ENCODE measurements at regions not wholly inside any gene's neighbourhood (a gene's known extent, or its start where the extent isn't known, plus 50 kb on each side); places are given as distances from the start of the nearest gene placed in this dataset.

GRCh38 chr7:92961961-92962360 is 125.6 kb upstream of the CDK6 start:
- Histone ChIP-seq H3K9me3 (ENCODE audit: insufficient read depth, low read length, severe bottlenecking) (no peaks in the 10 kb centered on the region), H3K4me1 (ENCODE audit: insufficient read depth, low read length) (no peaks in the 10 kb centered on the region), H3K9ac (ENCODE audit: low read depth, low read length) (no peak overlapping the region), H3K79me2 (ENCODE audit: insufficient read depth, low read length) (no peaks in the 10 kb centered on the region), H3K27me3 (ENCODE audit: insufficient read depth, low read length, poor library complexity) (no peaks in the 10 kb centered on the region), H4K20me1 (ENCODE audit: insufficient read depth, low read length) (no peaks in the 10 kb centered on the region), H3K4me3 (ENCODE audit: low read depth in 1 of 2, low read length in 2 of 2) (no peak overlapping the region), H3K36me3 (ENCODE audit: insufficient read depth, low read length) (no peaks in the 10 kb centered on the region), H3K27ac (ENCODE audit: low read length) (no peak overlapping the region), H2AFZ (ENCODE audit: low read depth, low read length) (no peak overlapping the region), H3K4me2 (ENCODE audit: insufficient read depth, low read length) (no peak overlapping the region)
- DNase-seq (no peak), ATAC-seq (ENCODE audit: insufficient read depth, low read depth) (no peak)
- TF ChIP-seq, protein P1, sequence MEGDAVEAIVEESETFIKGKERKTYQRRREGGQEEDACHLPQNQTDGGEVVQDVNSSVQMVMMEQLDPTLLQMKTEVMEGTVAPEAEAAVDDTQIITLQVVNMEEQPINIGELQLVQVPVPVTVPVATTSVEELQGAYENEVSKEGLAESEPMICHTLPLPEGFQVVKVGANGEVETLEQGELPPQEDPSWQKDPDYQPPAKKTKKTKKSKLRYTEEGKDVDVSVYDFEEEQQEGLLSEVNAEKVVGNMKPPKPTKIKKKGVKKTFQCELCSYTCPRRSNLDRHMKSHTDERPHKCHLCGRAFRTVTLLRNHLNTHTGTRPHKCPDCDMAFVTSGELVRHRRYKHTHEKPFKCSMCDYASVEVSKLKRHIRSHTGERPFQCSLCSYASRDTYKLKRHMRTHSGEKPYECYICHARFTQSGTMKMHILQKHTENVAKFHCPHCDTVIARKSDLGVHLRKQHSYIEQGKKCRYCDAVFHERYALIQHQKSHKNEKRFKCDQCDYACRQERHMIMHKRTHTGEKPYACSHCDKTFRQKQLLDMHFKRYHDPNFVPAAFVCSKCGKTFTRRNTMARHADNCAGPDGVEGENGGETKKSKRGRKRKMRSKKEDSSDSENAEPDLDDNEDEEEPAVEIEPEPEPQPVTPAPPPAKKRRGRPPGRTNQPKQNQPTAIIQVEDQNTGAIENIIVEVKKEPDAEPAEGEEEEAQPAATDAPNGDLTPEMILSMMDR (IDR thresholded peaks at IDR 0.05; ENCODE audit: borderline replicate concordance, extremely low read depth, low read length, poor library complexity, severe bottlenecking), result no peak
- TF ChIP-seq EZH2 (IDR thresholded peaks at IDR 0.05; ENCODE audit: borderline replicate concordance, low read depth, low read length, severe bottlenecking), result no peak

DNA sequence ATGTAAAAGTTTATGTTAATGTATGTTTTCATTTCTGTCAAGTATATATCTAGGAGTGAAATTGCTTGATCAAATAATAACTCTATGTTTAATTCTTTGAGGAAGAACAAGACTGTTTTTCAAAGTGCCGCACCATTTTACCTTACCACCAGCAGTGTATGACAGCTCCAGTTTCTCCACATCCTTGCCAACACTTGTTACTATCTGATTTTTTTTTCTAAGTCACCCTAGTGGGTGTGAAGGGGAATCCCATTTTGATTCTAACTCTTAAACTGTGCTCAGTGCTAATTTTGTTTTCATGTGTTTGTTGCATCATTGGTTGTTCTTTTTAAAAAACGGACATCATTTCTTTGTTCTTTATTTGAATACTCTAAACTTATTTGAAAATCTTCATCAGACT is 120.2 kb upstream of the CDK6 start:
- H3K79me2 ChIP-seq (ENCODE audit: insufficient read depth, low read length), result no peaks in the 10 kb centered on the region
- no peaks in the 10 kb centered on the region for H4K20me1 ChIP-seq (ENCODE audit: insufficient read depth, low read length)
- no peaks in the 10 kb centered on the region for H3K27me3 ChIP-seq (ENCODE audit: insufficient read depth, low read length, poor library complexity)
- H2AFZ ChIP-seq (ENCODE audit: low read depth, low read length), result no peak overlapping the region
- H3K4me2 ChIP-seq (ENCODE audit: insufficient read depth, low read length), result no peak overlapping the region
- no peaks in the 10 kb centered on the region for H3K4me1 ChIP-seq (ENCODE audit: insufficient read depth, low read length)
- H3K36me3 ChIP-seq (ENCODE audit: insufficient read depth, low read length), result no peaks in the 10 kb centered on the region
- no peak overlapping the region for H3K27ac ChIP-seq (ENCODE audit: low read length)
- H3K9ac ChIP-seq (ENCODE audit: low read depth, low read length), result no peak overlapping the region
- H3K9me3 ChIP-seq (ENCODE audit: insufficient read depth, low read length, severe bottlenecking), result no peaks in the 10 kb centered on the region
- ATAC-seq (ENCODE audit: insufficient read depth, low read depth) (no peak), DNase-seq (no peak)
- no peak for TF ChIP-seq EZH2 (IDR thresholded peaks at IDR 0.05; ENCODE audit: borderline replicate concordance, low read depth, low read length, severe bottlenecking)
- TF ChIP-seq, protein P1 (IDR thresholded peaks at IDR 0.05; ENCODE audit: borderline replicate concordance, extremely low read depth, low read length, poor library complexity, severe bottlenecking), result no peak
- H3K4me3 ChIP-seq (ENCODE audit: low read depth in 1 of 2, low read length in 2 of 2), result no peak overlapping the region

DNA sequence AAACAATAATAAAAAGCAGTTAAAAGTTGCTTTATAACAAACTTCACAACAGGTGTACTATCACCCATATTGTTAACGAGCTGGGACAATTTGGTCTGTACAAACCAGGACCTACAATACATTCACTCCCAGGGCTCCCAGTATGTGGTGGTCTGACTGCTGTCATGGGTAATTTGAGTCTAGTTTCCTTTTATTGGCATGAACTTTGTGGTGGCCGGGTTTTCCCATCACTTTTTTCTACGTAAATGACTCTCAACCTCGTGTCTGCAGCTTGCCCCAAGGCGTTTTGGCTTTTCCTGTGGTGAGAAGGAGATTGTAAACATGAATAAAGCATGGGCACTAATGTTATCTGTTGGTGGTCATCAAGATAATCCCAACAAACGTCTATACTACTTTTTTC is 118.7 kb upstream of the CDK6 start:
- DNase-seq (no peak), ATAC-seq (ENCODE audit: insufficient read depth, low read depth) (no peak)
- no peak for TF ChIP-seq EZH2 (IDR thresholded peaks at IDR 0.05; ENCODE audit: borderline replicate concordance, low read depth, low read length, severe bottlenecking)
- H3K27ac ChIP-seq (ENCODE audit: low read length), result no peak overlapping the region
- H3K9me3 ChIP-seq (ENCODE audit: insufficient read depth, low read length, severe bottlenecking), result no peaks in the 10 kb centered on the region
- H3K79me2 ChIP-seq (ENCODE audit: insufficient read depth, low read length), result no peaks in the 10 kb centered on the region
- H3K9ac ChIP-seq (ENCODE audit: low read depth, low read length), result no peak overlapping the region
- no peak overlapping the region for H3K4me2 ChIP-seq (ENCODE audit: insufficient read depth, low read length)
- H3K4me3 ChIP-seq (ENCODE audit: low read depth in 1 of 2, low read length in 2 of 2), result no peak overlapping the region
- H3K36me3 ChIP-seq (ENCODE audit: insufficient read depth, low read length), result no peaks in the 10 kb centered on the region
- no peaks in the 10 kb centered on the region for H3K27me3 ChIP-seq (ENCODE audit: insufficient read depth, low read length, poor library complexity)
- no peaks in the 10 kb centered on the region for H4K20me1 ChIP-seq (ENCODE audit: insufficient read depth, low read length)
- no peak overlapping the region for H2AFZ ChIP-seq (ENCODE audit: low read depth, low read length)
- no peaks in the 10 kb centered on the region for H3K4me1 ChIP-seq (ENCODE audit: insufficient read depth, low read length)

- Histone ChIP-seq H3K9ac (ENCODE audit: low read depth, low read length) (no peak overlapping the region), H3K27me3 (ENCODE audit: insufficient read depth, low read length, poor library complexity) (no peaks in the 10 kb centered on the region), H3K4me2 (ENCODE audit: insufficient read depth, low read length) (no peak overlapping the region), H3K9me3 (ENCODE audit: insufficient read depth, low read length, severe bottlenecking) (no peaks in the 10 kb centered on the region), H3K27ac (ENCODE audit: low read length) (no peak overlapping the region), H2AFZ (ENCODE audit: low read depth, low read length) (no peak overlapping the region), H4K20me1 (ENCODE audit: insufficient read depth, low read length) (no peaks in the 10 kb centered on the region), H3K4me1 (ENCODE audit: insufficient read depth, low read length) (no peaks in the 10 kb centered on the region), H3K36me3 (ENCODE audit: insufficient read depth, low read length) (no peaks in the 10 kb centered on the region), H3K79me2 (ENCODE audit: insufficient read depth, low read length) (no peaks in the 10 kb centered on the region), H3K4me3 (ENCODE audit: low read depth in 1 of 2, low read length in 2 of 2) (no peak overlapping the region)
- no peak for TF ChIP-seq EZH2 (IDR thresholded peaks at IDR 0.05; ENCODE audit: borderline replicate concordance, low read depth, low read length, severe bottlenecking)
- TF ChIP-seq, protein P1 (IDR thresholded peaks at IDR 0.05; ENCODE audit: borderline replicate concordance, extremely low read depth, low read length, poor library complexity, severe bottlenecking), result no peak
- ATAC-seq (ENCODE audit: insufficient read depth, low read depth) (peak; percentile 67; the same call in 2 of the 3 replicates), DNase-seq (no peak)
Observed at GRCh38 chr7:92953657-92954056, 117.3 kb upstream of the CDK6 start.
